ENCODE measurements at regions not wholly inside any gene's neighbourhood (a gene's known extent, or its start where the extent isn't known, plus 50 kb on each side); places are given as distances from the start of the nearest gene placed in this dataset.

GRCh38 chr18:47427072-47427471, 175.6 kb upstream of the SKOR2 start:
- H3K36me3 ChIP-seq: no peaks in the 10 kb centered on the region
- no peak overlapping the region for H3K27ac ChIP-seq
- H3K4me3 ChIP-seq: no peak overlapping the region
- TF ChIP-seq EP300 (IDR thresholded peaks at IDR 0.05): no peak
- TF ChIP-seq CTCF (IDR thresholded peaks at IDR 0.05): no peak
- no peak for TF ChIP-seq POLR2A (IDR thresholded peaks at IDR 0.05)
- no peaks in the 10 kb centered on the region for H3K27me3 ChIP-seq
- H3K9me3 ChIP-seq: no peaks in the 10 kb centered on the region
- no peak for DNase-seq (ENCODE audit: low spot score in 2 of 2)
- H3K4me1 ChIP-seq: no peaks in the 10 kb centered on the region

GRCh38 chr18:47425365-47425764, 173.9 kb upstream of the SKOR2 start:
- no peaks in the 10 kb centered on the region for H3K9me3 ChIP-seq
- H3K27ac ChIP-seq: no peak overlapping the region
- no peak overlapping the region for H3K4me3 ChIP-seq
- WGBS, 2 donors: 71 to 76% methylated on average over 7 of the region's 7 CpGs
- DNase-seq (ENCODE audit: low spot score in 2 of 2): no peak
- H3K27me3 ChIP-seq: no peaks in the 10 kb centered on the region
- no peak for TF ChIP-seq EP300 (IDR thresholded peaks at IDR 0.05)
- TF ChIP-seq POLR2A (IDR thresholded peaks at IDR 0.05): no peak
- TF ChIP-seq CTCF (IDR thresholded peaks at IDR 0.05): no peak
- no peaks in the 10 kb centered on the region for H3K4me1 ChIP-seq
- H3K36me3 ChIP-seq: no peaks in the 10 kb centered on the region

- no peak for TF ChIP-seq POLR2A (IDR thresholded peaks at IDR 0.05)
- no peak for TF ChIP-seq CTCF (IDR thresholded peaks at IDR 0.05)
- no peak for TF ChIP-seq EP300 (IDR thresholded peaks at IDR 0.05)
- DNase-seq (ENCODE audit: low spot score in 2 of 2): no peak
- 48 to 52% methylated on average over 6 of the region's 6 CpGs for WGBS, 2 donors
Measured at GRCh38 chr18:47422524-47422923, 171.1 kb upstream of the SKOR2 start.

GRCh38 chr18:47420130-47420529, 168.7 kb upstream of the SKOR2 start:
- 54 to 71% methylated on average over 4 of the region's 4 CpGs for WGBS, 2 donors
- TF ChIP-seq POLR2A (IDR thresholded peaks at IDR 0.05) (no peak), EP300 (IDR thresholded peaks at IDR 0.05) (no peak)
- H3K36me3 ChIP-seq: no peaks in the 10 kb centered on the region
- H3K9me3 ChIP-seq: no peaks in the 10 kb centered on the region
- no peak overlapping the region for H3K4me3 ChIP-seq
- DNase-seq (ENCODE audit: low spot score in 2 of 2): no peak
- no peaks in the 10 kb centered on the region for H3K27me3 ChIP-seq
- no peak overlapping the region for H3K27ac ChIP-seq
- H3K4me1 ChIP-seq: no peaks in the 10 kb centered on the region

More at GRCh38 chr18:47422524-47422923, 171.1 kb upstream of the SKOR2 start:
- no peaks in the 10 kb centered on the region for H3K27me3 ChIP-seq
- no peaks in the 10 kb centered on the region for H3K4me1 ChIP-seq
- no peaks in the 10 kb centered on the region for H3K9me3 ChIP-seq
- H3K36me3 ChIP-seq: no peaks in the 10 kb centered on the region
- no peak overlapping the region for H3K27ac ChIP-seq
- H3K4me3 ChIP-seq: no peak overlapping the region

- Histone ChIP-seq H3K4me1 (no peaks in the 10 kb centered on the region), H3K36me3 (no peaks in the 10 kb centered on the region), H3K27me3 (no peaks in the 10 kb centered on the region), H3K4me3 (no peak overlapping the region), H3K27ac (no peak overlapping the region), H3K9me3 (no peaks in the 10 kb centered on the region)
- DNase-seq (ENCODE audit: low spot score in 2 of 2): no peak
- TF ChIP-seq POLR2A (IDR thresholded peaks at IDR 0.05) (no peak), EP300 (IDR thresholded peaks at IDR 0.05) (no peak), CTCF (IDR thresholded peaks at IDR 0.05) (no peak)
- 50 to 51% methylated on average over 3 of the region's 3 CpGs for whole genome bisulfite sequencing, 2 donors
Measured at GRCh38 chr18:47418746-47419145, 167.3 kb upstream of the SKOR2 start.

- Histone ChIP-seq H3K4me1 (no peaks in the 10 kb centered on the region), H3K27me3 (no peaks in the 10 kb centered on the region), H3K27ac (no peak overlapping the region), H3K9me3 (no peaks in the 10 kb centered on the region), H3K4me3 (no peak overlapping the region), H3K36me3 (no peaks in the 10 kb centered on the region)
- no peak for DNase-seq (ENCODE audit: low spot score in 2 of 2)
- 57 to 71% methylated on average over 2 of the region's 2 CpGs for WGBS, 2 donors
- TF ChIP-seq POLR2A (IDR thresholded peaks at IDR 0.05): no peak
Measured at GRCh38 chr18:47417807-47418206, 166.3 kb upstream of the SKOR2 start.

Data from tibial nerve (tissue), 4 donors.